Lower leg skin (tissue), 3 donors: ENCODE measurements at regions not wholly inside any gene's neighbourhood (a gene's known extent, or its start where the extent isn't known, plus 50 kb on each side); places are given as distances from the start of the nearest gene placed in this dataset.

ENCODE experiments used
- POLR2A ChIP-seq, 2 donors: fragments of 450-650 bp; IDR thresholded peaks; one replicate each; pipeline ENCODE4 v1.6.1; 2016 to 2017; ENCODE audit warnings: antibody characterized with exemption in 2 of 2, mild to moderate bottlenecking in 1 of 2, moderate library complexity in 1 of 2
- TF ChIP-seq, protein P1 (sequence below), 3 donors: fragments of 450-650 bp; IDR thresholded peaks; one replicate each; pipeline ENCODE4 v1.5.1; 2016; ENCODE audit warnings: antibody characterized with exemption in 3 of 3, mild to moderate bottlenecking in 3 of 3, moderate library complexity in 2 of 3

DNA sequence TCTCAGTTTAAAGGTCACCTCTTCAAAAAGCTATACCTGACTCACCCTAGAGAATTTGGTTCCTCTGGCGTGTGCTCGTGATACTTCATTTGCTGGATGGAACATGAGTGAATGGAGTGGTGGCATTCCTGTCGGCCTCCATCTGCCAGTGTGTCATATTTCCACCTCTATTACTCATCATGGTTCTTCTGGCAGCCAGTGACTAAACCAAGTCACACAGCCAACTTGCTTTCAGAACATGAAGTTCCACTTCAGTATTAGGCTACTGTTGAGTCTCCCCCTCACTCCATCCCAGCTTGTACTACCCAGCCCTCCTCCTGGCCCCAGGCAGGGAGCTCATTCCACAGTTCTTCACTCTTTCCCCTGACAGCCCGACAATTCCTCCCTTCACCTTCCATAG is 169.8 kb downstream of the MREG start:
- TF ChIP-seq POLR2A (IDR thresholded peaks at IDR 0.05) = no peak
- TF ChIP-seq, protein P1, sequence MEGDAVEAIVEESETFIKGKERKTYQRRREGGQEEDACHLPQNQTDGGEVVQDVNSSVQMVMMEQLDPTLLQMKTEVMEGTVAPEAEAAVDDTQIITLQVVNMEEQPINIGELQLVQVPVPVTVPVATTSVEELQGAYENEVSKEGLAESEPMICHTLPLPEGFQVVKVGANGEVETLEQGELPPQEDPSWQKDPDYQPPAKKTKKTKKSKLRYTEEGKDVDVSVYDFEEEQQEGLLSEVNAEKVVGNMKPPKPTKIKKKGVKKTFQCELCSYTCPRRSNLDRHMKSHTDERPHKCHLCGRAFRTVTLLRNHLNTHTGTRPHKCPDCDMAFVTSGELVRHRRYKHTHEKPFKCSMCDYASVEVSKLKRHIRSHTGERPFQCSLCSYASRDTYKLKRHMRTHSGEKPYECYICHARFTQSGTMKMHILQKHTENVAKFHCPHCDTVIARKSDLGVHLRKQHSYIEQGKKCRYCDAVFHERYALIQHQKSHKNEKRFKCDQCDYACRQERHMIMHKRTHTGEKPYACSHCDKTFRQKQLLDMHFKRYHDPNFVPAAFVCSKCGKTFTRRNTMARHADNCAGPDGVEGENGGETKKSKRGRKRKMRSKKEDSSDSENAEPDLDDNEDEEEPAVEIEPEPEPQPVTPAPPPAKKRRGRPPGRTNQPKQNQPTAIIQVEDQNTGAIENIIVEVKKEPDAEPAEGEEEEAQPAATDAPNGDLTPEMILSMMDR (IDR thresholded peaks at IDR 0.05) = no peak
